A549 (cell line): ENCODE measurements at regions not wholly inside any gene's neighbourhood (a gene's known extent, or its start where the extent isn't known, plus 50 kb on each side); places are given as distances from the start of the nearest gene placed in this dataset.
A peak's percentile ranks its signal among the peaks of the same experiment; 100 is the strongest.

ENCODE experiments used
- CBX2 ChIP-seq: fragments of 200-600 bp; sonication (generic); IDR thresholded peaks from 2 replicates; pipeline ENCODE4 v1.6.1; 2016; ENCODE audit warnings: low read depth, mild to moderate bottlenecking, borderline replicate concordance
- EP300 ChIP-seq, 2 experiments: fragments of >200 bp; sonication (Bioruptor Twin); formaldehyde crosslinking; IDR thresholded peaks; 2 replicates in 1 of 2; 3 replicates in 1 of 2; pipeline ENCODE4 v1.6.1; 2016 to 2017
- ESRRA ChIP-seq: fragments of 150-350 bp; IDR thresholded peaks from 2 replicates; pipeline ENCODE4 v1.6.1; 2014; ENCODE audit warnings: mild to moderate bottlenecking, low read length, borderline replicate concordance
- HDAC2 ChIP-seq: fragments of 200-600 bp; sonication (generic); IDR thresholded peaks from 2 replicates; pipeline ENCODE4 v1.6.1; 2016
- HOXA7 ChIP-seq: fragments of 250-450 bp; sonication (Bioruptor Pico); IDR thresholded peaks from 2 replicates; pipeline ENCODE4 v1.5.0; 2020; ENCODE audit warnings: mild to moderate bottlenecking, moderate library complexity
- JUN ChIP-seq, 2 experiments: fragments of >200 bp; sonication (Bioruptor Twin); formaldehyde crosslinking; IDR thresholded peaks; 2 replicates in 1 of 2; 3 replicates in 1 of 2; pipeline ENCODE4 v1.6.1; 2016 to 2017
- MAFK ChIP-seq: fragments of 450-650 bp; IDR thresholded peaks from 2 replicates; pipeline ENCODE4 v1.6.1; 2014; ENCODE audit not compliant: partially characterized antibody
- POLR2A ChIP-seq: IDR thresholded peaks from 2 replicates; pipeline ENCODE4 v1.6.1; 2012; ENCODE audit warnings: mild to moderate bottlenecking, low read length
- ZC3H11A ChIP-seq: fragments of 450-650 bp; IDR thresholded peaks from 2 replicates; pipeline ENCODE4 v1.6.1; 2014; ENCODE audit warnings: antibody characterized with exemption, mild to moderate bottlenecking
- ZFP36 ChIP-seq: fragments of 450-650 bp; IDR thresholded peaks from 2 replicates; pipeline ENCODE4 v1.6.1; 2014; ENCODE audit warnings: borderline replicate concordance; ENCODE audit not compliant: partially characterized antibody
- TF ChIP-seq, protein P1 (sequence below): fragments of 450-650 bp; IDR thresholded peaks from 2 replicates; pipeline ENCODE4 v1.6.1; 2014; ENCODE audit warnings: antibody characterized with exemption
- TF ChIP-seq, protein P2 (sequence below): fragments of >200 bp; sonication (Bioruptor Twin); formaldehyde crosslinking; IDR thresholded peaks from 3 replicates; pipeline ENCODE4 v1.5.1; 2016
- TF ChIP-seq, protein P3 (sequence below): fragments of 250-450 bp; sonication (Bioruptor Pico); IDR thresholded peaks from 2 replicates; pipeline ENCODE4 v1.5.0; 2021; ENCODE audit warnings: mild to moderate bottlenecking, moderate library complexity, borderline replicate concordance
- TF ChIP-seq, protein P4 (sequence below): fragments of 150-350 bp; IDR thresholded peaks from 2 replicates; pipeline ENCODE4 v1.6.1; 2014; ENCODE audit warnings: low read depth, mild to moderate bottlenecking, low read length

DNA sequence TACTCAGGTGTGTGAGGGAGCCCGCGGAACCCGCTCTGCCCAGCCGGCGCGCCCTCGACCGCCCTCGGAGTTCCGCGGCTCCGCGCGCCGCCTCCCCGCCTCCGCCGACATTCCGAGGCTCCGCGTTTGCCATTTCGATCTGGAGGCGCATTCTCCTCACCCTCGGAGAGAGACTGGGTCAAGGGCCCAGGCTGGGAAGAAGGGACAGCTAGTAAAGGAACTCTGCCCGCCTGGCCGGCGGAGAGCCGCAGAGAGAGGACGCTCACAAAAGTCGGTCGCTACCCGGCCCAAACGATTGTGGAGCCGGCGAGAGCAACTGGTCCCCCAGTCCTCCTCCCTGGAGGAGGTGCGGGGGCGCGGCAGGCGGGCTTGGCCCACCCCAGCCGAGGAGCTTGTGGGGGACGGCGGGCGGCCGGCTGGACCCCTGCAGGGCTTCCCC, 74.5 kb upstream of the LEP start:
- TF ChIP-seq EP300 (IDR thresholded peaks at IDR 0.05), result no peak
- TF ChIP-seq, protein P1, sequence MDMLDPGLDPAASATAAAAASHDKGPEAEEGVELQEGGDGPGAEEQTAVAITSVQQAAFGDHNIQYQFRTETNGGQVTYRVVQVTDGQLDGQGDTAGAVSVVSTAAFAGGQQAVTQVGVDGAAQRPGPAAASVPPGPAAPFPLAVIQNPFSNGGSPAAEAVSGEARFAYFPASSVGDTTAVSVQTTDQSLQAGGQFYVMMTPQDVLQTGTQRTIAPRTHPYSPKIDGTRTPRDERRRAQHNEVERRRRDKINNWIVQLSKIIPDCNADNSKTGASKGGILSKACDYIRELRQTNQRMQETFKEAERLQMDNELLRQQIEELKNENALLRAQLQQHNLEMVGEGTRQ, result no peak
- TF ChIP-seq, protein P2, sequence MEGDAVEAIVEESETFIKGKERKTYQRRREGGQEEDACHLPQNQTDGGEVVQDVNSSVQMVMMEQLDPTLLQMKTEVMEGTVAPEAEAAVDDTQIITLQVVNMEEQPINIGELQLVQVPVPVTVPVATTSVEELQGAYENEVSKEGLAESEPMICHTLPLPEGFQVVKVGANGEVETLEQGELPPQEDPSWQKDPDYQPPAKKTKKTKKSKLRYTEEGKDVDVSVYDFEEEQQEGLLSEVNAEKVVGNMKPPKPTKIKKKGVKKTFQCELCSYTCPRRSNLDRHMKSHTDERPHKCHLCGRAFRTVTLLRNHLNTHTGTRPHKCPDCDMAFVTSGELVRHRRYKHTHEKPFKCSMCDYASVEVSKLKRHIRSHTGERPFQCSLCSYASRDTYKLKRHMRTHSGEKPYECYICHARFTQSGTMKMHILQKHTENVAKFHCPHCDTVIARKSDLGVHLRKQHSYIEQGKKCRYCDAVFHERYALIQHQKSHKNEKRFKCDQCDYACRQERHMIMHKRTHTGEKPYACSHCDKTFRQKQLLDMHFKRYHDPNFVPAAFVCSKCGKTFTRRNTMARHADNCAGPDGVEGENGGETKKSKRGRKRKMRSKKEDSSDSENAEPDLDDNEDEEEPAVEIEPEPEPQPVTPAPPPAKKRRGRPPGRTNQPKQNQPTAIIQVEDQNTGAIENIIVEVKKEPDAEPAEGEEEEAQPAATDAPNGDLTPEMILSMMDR, result no peak
- TF ChIP-seq HDAC2, result no peak
- TF ChIP-seq, protein P3, sequence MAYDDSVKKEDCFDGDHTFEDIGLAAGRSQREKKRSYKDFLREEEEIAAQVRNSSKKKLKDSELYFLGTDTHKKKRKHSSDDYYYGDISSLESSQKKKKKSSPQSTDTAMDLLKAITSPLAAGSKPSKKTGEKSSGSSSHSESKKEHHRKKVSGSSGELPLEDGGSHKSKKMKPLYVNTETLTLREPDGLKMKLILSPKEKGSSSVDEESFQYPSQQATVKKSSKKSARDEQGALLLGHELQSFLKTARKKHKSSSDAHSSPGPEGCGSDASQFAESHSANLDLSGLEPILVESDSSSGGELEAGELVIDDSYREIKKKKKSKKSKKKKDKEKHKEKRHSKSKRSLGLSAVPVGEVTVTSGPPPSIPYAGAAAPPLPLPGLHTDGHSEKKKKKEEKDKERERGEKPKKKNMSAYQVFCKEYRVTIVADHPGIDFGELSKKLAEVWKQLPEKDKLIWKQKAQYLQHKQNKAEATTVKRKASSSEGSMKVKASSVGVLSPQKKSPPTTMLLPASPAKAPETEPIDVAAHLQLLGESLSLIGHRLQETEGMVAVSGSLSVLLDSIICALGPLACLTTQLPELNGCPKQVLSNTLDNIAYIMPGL, result no peak
- TF ChIP-seq ZFP36, result peak; percentile 37
- no peak for TF ChIP-seq JUN (IDR thresholded peaks at IDR 0.05)
- TF ChIP-seq POLR2A, result no peak
- TF ChIP-seq MAFK, result no peak
- no peak for TF ChIP-seq CBX2
- TF ChIP-seq ZC3H11A, result no peak
- no peak for TF ChIP-seq ESRRA
- no peak for TF ChIP-seq HOXA7 (CRISPR knock-in tag)
- TF ChIP-seq, protein P4, sequence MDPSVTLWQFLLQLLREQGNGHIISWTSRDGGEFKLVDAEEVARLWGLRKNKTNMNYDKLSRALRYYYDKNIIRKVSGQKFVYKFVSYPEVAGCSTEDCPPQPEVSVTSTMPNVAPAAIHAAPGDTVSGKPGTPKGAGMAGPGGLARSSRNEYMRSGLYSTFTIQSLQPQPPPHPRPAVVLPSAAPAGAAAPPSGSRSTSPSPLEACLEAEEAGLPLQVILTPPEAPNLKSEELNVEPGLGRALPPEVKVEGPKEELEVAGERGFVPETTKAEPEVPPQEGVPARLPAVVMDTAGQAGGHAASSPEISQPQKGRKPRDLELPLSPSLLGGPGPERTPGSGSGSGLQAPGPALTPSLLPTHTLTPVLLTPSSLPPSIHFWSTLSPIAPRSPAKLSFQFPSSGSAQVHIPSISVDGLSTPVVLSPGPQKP, result no peak
